ENCODE measurements at regions not wholly inside any gene's neighbourhood (a gene's known extent, or its start where the extent isn't known, plus 50 kb on each side); places are given as distances from the start of the nearest gene placed in this dataset.
"Not testable (repeated sequence)": the region's sequence is repeated elsewhere in the genome, so short reads cannot be mapped to it uniquely, and the experiment has no call there.

DNA sequence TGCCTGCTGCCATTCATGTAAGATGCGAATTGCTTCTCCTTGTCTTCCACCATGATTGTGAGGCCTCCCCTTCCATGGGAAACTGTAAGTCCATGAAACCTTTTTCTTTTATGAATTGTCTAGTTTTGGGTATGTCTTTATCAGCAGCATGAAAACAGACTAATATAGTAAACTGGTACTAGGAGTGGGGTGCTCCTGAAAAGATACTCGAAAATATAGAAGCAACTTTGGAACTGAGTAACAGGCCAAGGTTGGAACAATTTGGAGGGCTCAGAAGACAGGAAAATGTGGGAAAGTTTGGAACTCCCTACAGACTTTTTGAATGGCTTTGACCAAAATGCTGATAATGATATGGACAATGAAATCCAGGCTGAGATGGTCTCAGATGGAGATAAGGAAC, 53.8 kb upstream of the SPATA16 start:
- H3K4me3 ChIP-seq (ENCODE audit: low read length), result not testable (repeated sequence)

DNA sequence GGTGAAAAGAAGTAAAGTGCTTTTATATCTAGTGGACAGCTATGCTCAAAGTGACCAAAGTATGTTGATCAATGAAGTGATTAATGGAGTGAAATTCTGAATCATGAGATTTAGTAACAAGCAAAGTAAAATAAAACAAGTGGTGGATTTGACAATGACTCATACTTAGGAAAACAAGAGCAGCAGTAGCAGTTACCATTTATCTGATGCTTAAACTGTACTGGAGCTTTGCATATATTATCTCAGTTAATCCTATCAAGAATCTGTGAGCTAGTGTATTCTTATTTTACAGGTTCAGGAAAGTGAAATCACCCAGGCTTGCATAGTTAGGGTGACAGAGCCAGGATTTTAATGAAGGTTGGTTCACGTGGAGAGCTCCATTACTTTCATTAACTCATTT, 50.6 kb upstream of the SPATA16 start:
- POLR2A ChIA-PET, result no interaction called here
- no peak for DNase-seq
- H3K4me1 Mint-ChIP-seq, result no peaks in the 10 kb centered on the region

More for the DNA sequence above, 53.8 kb upstream of the SPATA16 start:
- H3K27me3 Mint-ChIP-seq; H3K27ac ChIP-seq (ENCODE audit: low read depth, low read length); POLR2A ChIA-PET; H3K9me3 ChIP-seq (ENCODE audit: control insufficient read depth in 2 of 3, low read length in 3 of 3); H3K36me3 Mint-ChIP-seq; H3K36me3 ChIP-seq (ENCODE audit: control insufficient read depth in 2 of 3, insufficient read depth in 3 of 3, low read length in 3 of 3); H3K4me3 Mint-ChIP-seq; intact Hi-C loops (cut with micrococcal nuclease); H3K4me1 ChIP-seq (ENCODE audit: control insufficient read depth in 2 of 2, insufficient read depth in 2 of 2, low read length in 2 of 2); H3K27me3 ChIP-seq (ENCODE audit: control insufficient read depth in 2 of 2, insufficient read depth in 2 of 2, low read length in 2 of 2); DNase-seq; H3K27ac Mint-ChIP-seq; H3K4me1 Mint-ChIP-seq; CTCF ChIA-PET; ATAC-seq: not testable (repeated sequence)
- peaks cover 2 to 27% (median 8%) of the 10 kb centered on the region in 11 donors for H3K9me3 Mint-ChIP-seq

More for the DNA sequence above, 50.6 kb upstream of the SPATA16 start:
- no peak for ATAC-seq
- Histone ChIP-seq H3K27me3 (ENCODE audit: control insufficient read depth in 2 of 2, insufficient read depth in 2 of 2, low read length in 2 of 2) (no peaks in the 10 kb centered on the region), H3K9me3 (ENCODE audit: control insufficient read depth in 2 of 3, low read length in 3 of 3) (no peaks in the 10 kb centered on the region), H3K4me3 (ENCODE audit: low read length) (no peak overlapping the region), H3K27ac (ENCODE audit: low read depth, low read length) (no peak overlapping the region), H3K36me3 (ENCODE audit: control insufficient read depth in 2 of 3, insufficient read depth in 3 of 3, low read length in 3 of 3) (no peaks in the 10 kb centered on the region), H3K4me1 (ENCODE audit: control insufficient read depth in 2 of 2, insufficient read depth in 2 of 2, low read length in 2 of 2) (no peaks in the 10 kb centered on the region)
- Mint-ChIP-seq H3K4me3 (no peak overlapping the region), H3K27me3 (peaks cover 0 to 4% (median 0%) of the 10 kb centered on the region in 5 donors), H3K36me3 (peaks cover 0 to 4% (median 0%) of the 10 kb centered on the region in 5 donors), H3K9me3 (peaks cover 0 to 21% (median 8%) of the 10 kb centered on the region in 11 donors), H3K27ac (no peak overlapping the region)
- intact Hi-C loops (cut with micrococcal nuclease), result no loop called here
- CTCF ChIA-PET, result no interaction called here
